ENCODE measurements at regions not wholly inside any gene's neighbourhood (a gene's known extent, or its start where the extent isn't known, plus 50 kb on each side); places are given as distances from the start of the nearest gene placed in this dataset.

- no peak for TF ChIP-seq CTCF (IDR thresholded peaks at IDR 0.05)
- no peak for TF ChIP-seq POLR2A (IDR thresholded peaks at IDR 0.05)
- no peak for TF ChIP-seq POLR2AphosphoS5 (IDR thresholded peaks at IDR 0.05)
These were observed 503.4 kb downstream of the TTLL7 start for GRCh38 chr1:83495560-83495959.
